Prostate gland (tissue), 2 donors: ENCODE measurements at regions not wholly inside any gene's neighbourhood (a gene's known extent, or its start where the extent isn't known, plus 50 kb on each side); places are given as distances from the start of the nearest gene placed in this dataset.

Experiments used
- DNase-seq: peaks from one replicate; pipeline ENCODE4 v3.0.0-alpha.2; 2019; ENCODE audit warnings: low spot score
- H3K27ac ChIP-seq, 2 donors: fragments of 200-600 bp; sonication (generic); 2 replicates each; pipeline ENCODE4 v1.5.1; 2017 to 2019
- H3K27me3 ChIP-seq: fragments of 200-600 bp; sonication (generic); replicated peaks from 2 replicates; pipeline ENCODE4 v1.5.1; 2019; ENCODE audit not compliant: insufficient read depth
- H3K36me3 ChIP-seq, 2 donors: fragments of 200-600 bp; sonication (generic); 1 replicate in 1 of 2; 2 replicates in 1 of 2; pipeline versions ENCODE4 v1.5.1 to v1.8.1; 2017 to 2019
- H3K4me1 ChIP-seq: fragments of 200-600 bp; sonication (generic); replicated peaks from 2 replicates; pipeline ENCODE4 v1.5.1; 2019
- H3K4me3 ChIP-seq, 2 donors: fragments of 200-600 bp; sonication (generic); 2 replicates each; pipeline ENCODE4 v1.5.1; 2017 to 2019
- H3K9me3 ChIP-seq: fragments of 200-600 bp; sonication (generic); 2 replicates; pipeline ENCODE4 v1.5.1; 2017
- POLR2A ChIP-seq: fragments of 450-650 bp; IDR thresholded peaks from one replicate; pipeline ENCODE4 v1.6.1; 2016; ENCODE audit warnings: antibody characterized with exemption, mild to moderate bottlenecking
- POLR2AphosphoS5 ChIP-seq: sonication (generic); formaldehyde crosslinking; IDR thresholded peaks from one replicate; pipeline ENCODE4 v1.6.1; 2017; ENCODE audit warnings: antibody characterized with exemption
- WGBS: methylation state at CpG from one replicate; pipeline ENCODE4 v1.1.5; 2018; 5-methylcytosine and 5-hydroxymethylcytosine counted together
- intact Hi-C: fragments of 100-400 bp; cut with DNase I; formaldehyde crosslinking; loops from one replicate; pipeline ENCODE4 v1.14.2; 2022
- TF ChIP-seq, protein P1 (sequence below), 4 experiments: fragments of 200-600 bp in 2 of 4; fragments of 450-650 bp in 2 of 4; sonication (generic) in 2 of 4; IDR thresholded peaks; 1 replicate in 3 of 4; 2 replicates in 1 of 4; pipeline ENCODE4 v1.5.1; 2016 to 2019; ENCODE audit warnings: antibody characterized with exemption in 4 of 4, mild to moderate bottlenecking in 2 of 4, moderate library complexity in 2 of 4

DNA sequence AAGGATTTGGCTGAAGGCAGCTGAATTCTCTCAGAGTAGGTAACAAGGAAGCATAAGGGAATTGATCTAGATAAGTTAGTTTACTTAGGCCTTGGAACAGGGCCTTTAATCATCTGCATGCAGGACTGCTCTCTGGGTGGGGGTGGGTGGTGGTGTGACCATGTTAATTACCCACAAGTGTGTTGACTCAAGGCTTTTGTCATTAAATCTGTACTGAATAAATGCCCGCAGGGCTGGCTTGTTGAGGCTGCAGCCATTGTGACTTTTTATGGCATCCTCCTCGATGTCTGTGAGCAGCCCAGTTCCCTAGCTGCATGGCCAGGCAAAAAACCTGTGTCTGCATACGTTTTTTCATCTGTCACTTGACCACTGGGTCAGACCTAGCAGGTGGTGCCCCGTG, 63.5 kb upstream of the ASCC3 start:
- Histone ChIP-seq H3K4me1 (no peaks in the 10 kb centered on the region), H3K4me3 (no peak overlapping the region), H3K9me3 (no peaks in the 10 kb centered on the region), H3K36me3 (no peaks in the 10 kb centered on the region), H3K27ac (no peak overlapping the region), H3K27me3 (no peaks in the 10 kb centered on the region)
- TF ChIP-seq POLR2A = no peak
- no peak for TF ChIP-seq POLR2AphosphoS5
- TF ChIP-seq, protein P1, sequence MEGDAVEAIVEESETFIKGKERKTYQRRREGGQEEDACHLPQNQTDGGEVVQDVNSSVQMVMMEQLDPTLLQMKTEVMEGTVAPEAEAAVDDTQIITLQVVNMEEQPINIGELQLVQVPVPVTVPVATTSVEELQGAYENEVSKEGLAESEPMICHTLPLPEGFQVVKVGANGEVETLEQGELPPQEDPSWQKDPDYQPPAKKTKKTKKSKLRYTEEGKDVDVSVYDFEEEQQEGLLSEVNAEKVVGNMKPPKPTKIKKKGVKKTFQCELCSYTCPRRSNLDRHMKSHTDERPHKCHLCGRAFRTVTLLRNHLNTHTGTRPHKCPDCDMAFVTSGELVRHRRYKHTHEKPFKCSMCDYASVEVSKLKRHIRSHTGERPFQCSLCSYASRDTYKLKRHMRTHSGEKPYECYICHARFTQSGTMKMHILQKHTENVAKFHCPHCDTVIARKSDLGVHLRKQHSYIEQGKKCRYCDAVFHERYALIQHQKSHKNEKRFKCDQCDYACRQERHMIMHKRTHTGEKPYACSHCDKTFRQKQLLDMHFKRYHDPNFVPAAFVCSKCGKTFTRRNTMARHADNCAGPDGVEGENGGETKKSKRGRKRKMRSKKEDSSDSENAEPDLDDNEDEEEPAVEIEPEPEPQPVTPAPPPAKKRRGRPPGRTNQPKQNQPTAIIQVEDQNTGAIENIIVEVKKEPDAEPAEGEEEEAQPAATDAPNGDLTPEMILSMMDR (IDR thresholded peaks at IDR 0.05) = no peak
- 39% methylated on average over 4 of the region's 4 CpGs for WGBS
- DNase-seq = no peak
- intact Hi-C loops = no loop called here

DNA sequence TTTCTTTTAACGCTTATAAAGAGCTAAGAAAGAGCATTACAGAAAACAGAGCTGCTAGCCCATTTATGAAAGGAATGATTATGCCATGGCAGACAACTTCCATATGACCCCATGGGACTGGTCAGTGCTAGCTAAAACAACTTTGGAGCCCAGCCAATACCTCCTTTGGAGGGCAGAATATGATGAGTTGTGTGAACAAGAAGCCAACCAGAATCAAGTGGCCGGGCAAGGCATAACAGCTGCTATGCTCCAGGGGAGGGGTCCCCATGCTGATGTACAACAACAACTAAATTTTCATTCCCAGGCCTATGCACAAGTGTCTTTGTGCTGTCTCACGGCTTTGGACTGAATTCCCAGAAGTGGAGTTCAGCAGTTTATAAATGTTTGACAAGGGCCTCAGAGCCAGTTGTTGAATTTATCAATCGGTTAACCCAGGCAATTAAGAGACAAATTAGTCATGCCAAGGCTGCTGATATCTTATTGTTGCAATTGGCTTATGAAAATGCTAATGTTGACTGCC, 65.0 kb upstream of the ASCC3 start:
- 92% methylated on average over 4 of the region's 4 CpGs for WGBS
- H3K36me3 ChIP-seq = no peaks in the 10 kb centered on the region
- intact Hi-C loops = no loop called here
- TF ChIP-seq, protein P1 (IDR thresholded peaks at IDR 0.05) = no peak
- TF ChIP-seq POLR2A = no peak
- no peak for TF ChIP-seq POLR2AphosphoS5
- no peak for DNase-seq
- no peaks in the 10 kb centered on the region for H3K9me3 ChIP-seq
- H3K4me1 ChIP-seq = no peaks in the 10 kb centered on the region
- no peaks in the 10 kb centered on the region for H3K27me3 ChIP-seq
- no peak overlapping the region for H3K4me3 ChIP-seq
- no peak overlapping the region for H3K27ac ChIP-seq

DNA sequence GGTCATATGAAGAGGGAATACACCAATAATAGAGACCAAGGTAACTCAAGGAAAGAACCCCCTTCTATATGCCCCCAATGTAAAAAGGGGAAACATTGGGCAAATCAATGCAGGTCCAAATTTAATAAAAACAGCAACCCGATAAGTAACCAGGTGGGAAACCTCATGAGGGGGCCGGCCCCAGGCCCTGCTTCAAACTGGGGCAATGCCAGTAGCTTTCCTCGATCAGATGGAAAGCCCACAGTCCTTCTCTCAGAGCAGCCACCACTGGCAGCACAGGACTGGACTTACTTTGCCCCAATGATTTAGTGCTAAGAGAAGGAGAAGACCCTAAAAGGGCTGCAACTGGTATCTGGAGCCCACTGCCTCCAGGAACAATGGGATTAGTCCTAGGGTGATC, 65.6 kb upstream of the ASCC3 start:
- WGBS = 96% methylated on average over 3 of the region's 3 CpGs
- H3K27me3 ChIP-seq = no peaks in the 10 kb centered on the region
- no peaks in the 10 kb centered on the region for H3K4me1 ChIP-seq
- TF ChIP-seq POLR2AphosphoS5 (no peak), POLR2A (no peak)
- TF ChIP-seq, protein P1 (IDR thresholded peaks at IDR 0.05) = no peak
- no peaks in the 10 kb centered on the region for H3K36me3 ChIP-seq
- DNase-seq = no peak
- no peak overlapping the region for H3K27ac ChIP-seq
- intact Hi-C loops = no loop called here
- H3K4me3 ChIP-seq = no peak overlapping the region
- no peaks in the 10 kb centered on the region for H3K9me3 ChIP-seq

DNA sequence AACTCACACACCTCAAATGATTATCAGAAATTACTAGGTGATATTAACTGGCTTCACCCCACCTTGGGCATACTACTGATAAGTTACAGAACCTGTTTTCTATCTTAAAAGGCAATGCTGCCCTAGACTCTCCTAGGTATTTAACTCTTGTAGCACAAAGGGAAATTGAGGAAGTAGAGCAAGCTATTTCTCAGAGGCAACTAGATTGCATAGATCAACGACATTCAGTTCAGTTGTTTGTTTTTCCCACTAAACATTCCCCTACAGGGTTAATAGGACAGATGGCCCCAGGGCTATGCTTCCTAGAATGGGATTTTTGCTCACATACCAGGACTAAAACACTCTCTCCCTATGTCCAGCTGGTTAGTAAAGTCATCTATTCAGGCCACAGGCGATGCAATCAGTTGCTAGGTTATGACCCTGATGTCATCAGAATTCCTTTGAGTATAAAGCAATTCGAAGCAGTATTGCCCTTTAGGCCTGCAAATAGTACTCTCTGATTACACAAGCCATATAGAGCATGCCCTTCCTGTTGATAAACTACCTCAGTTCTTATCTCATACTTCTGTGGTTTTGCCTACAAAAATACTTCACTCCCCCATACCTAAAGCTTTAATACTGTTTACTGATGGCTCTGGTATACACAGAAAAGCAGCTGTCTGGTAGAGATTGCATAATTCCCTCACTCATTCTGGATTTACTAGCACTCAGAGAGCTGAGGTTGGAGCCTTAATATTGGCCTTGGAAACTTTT, 67.4 kb upstream of the ASCC3 start:
- no peak for TF ChIP-seq POLR2A
- Histone ChIP-seq H3K27ac (no peak overlapping the region), H3K27me3 (no peaks in the 10 kb centered on the region), H3K9me3 (no peaks in the 10 kb centered on the region), H3K4me3 (no peak overlapping the region), H3K36me3 (no peaks in the 10 kb centered on the region), H3K4me1 (no peaks in the 10 kb centered on the region)
- 37% methylated on average over 3 of the region's 3 CpGs for WGBS
- intact Hi-C loops = no loop called here
- DNase-seq = no peak

DNA sequence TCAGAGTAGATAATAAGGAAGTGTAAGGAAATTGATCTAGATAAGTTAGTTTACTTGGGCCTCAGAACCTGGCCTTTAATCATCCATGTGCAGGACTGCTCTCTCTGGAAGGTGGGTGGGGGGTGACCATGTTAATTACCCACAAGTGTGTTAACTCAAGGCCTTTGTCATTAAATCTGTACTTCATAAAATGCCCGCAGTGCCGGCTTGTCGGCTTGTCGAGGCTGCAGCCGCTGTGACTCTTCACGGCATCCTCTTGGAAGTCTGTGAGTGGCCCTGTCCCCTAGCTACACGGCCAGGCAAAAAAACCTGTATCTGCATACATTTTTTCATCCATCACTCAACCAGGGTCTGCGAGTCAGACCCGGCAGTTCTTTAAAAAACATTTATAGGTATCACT, 70.9 kb upstream of the ASCC3 start:
- TF ChIP-seq POLR2AphosphoS5 (no peak), POLR2A (no peak)
- TF ChIP-seq, protein P1 (IDR thresholded peaks at IDR 0.05) = no peak
- 60% methylated on average over 9 of the region's 9 CpGs for WGBS
- no peaks in the 10 kb centered on the region for H3K36me3 ChIP-seq
- no peak overlapping the region for H3K27ac ChIP-seq
- no peak for DNase-seq
- no peaks in the 10 kb centered on the region for H3K4me1 ChIP-seq
- intact Hi-C loops = no loop called here
- no peaks in the 10 kb centered on the region for H3K9me3 ChIP-seq
- H3K27me3 ChIP-seq = no peaks in the 10 kb centered on the region
- no peak overlapping the region for H3K4me3 ChIP-seq
